T-cell (primary cell): ENCODE measurements at regions not wholly inside any gene's neighbourhood (a gene's known extent, or its start where the extent isn't known, plus 50 kb on each side); places are given as distances from the start of the nearest gene placed in this dataset.

Experiments
- ATAC-seq, 4 experiments: fragments of 200-7000 bp in 3 of 4; fragments of 150-1000 bp in 1 of 4; cut with Tn5 transposase; replicated peaks in 1 of 4; 1 replicate in 3 of 4; 2 replicates in 1 of 4; pipeline ENCODE4 v1.10.0; 2021; ENCODE audit warnings: moderate library complexity in 3 of 4, mild to moderate bottlenecking in 2 of 4, moderate number of reproducible peaks in 1 of 4
- CTCF ChIA-PET, 2 donors: fragments of 300-600 bp; sonication (Branson Sonifier 250); formaldehyde crosslinking; loops; one replicate each; lab custom pipeline; 2022; ENCODE audit warnings: antibody characterized with exemption in 2 of 2; lab: Charles Lee
- POLR2A ChIA-PET, 2 donors: fragments of 300-600 bp; sonication (Branson Sonifier 250); formaldehyde crosslinking; loops; one replicate each; lab custom pipeline; 2022; ENCODE audit warnings: antibody characterized with exemption in 2 of 2; lab: Charles Lee
- DNase-seq, 35 experiments: peaks; one replicate each; pipeline versions ENCODE4 v3.0.0 to v3.0.0-alpha.2; 2013 to 2023
- H3K27ac ChIP-seq: one replicate; pipeline ENCODE4 v1.5.1; 2013; ENCODE audit warnings: low read length
- H3K27me3 ChIP-seq, 2 experiments: replicated peaks in 1 of 2; 1 replicate in 1 of 2; 2 replicates in 1 of 2; pipeline versions ENCODE4 v1.6.1 to v1.7.0; 2013; ENCODE audit warnings: low read length in 1 of 2, mixed read lengths in 1 of 2; ENCODE audit not compliant: control insufficient read depth in 2 of 2, insufficient read depth in 2 of 2; ENCODE audit errors: extremely low read depth in 1 of 2
- H3K36me3 ChIP-seq, 2 donors: 1 replicate in 1 of 2; 2 replicates in 1 of 2; pipeline versions ENCODE4 v1.6.1 to v1.7.0; 2013; ENCODE audit warnings: low read length in 1 of 2; ENCODE audit not compliant: control insufficient read depth in 2 of 2, insufficient read depth in 1 of 2; ENCODE audit errors: extremely low read depth in 1 of 2
- H3K4me1 ChIP-seq, 2 experiments: 1 replicate in 1 of 2; 2 replicates in 1 of 2; pipeline versions ENCODE4 v1.6.1 to v1.7.0; 2013; ENCODE audit warnings: low read length in 2 of 2, mixed read lengths in 1 of 2; ENCODE audit not compliant: insufficient read depth in 2 of 2, control insufficient read depth in 1 of 2; ENCODE audit errors: extremely low read depth in 1 of 2
- H3K4me3 ChIP-seq, 2 donors: 1 replicate in 1 of 2; 2 replicates in 1 of 2; pipeline versions ENCODE4 v1.5.1 to v1.7.0; 2013; ENCODE audit warnings: mild to moderate bottlenecking in 2 of 2, low read length in 1 of 2, moderate library complexity in 1 of 2; ENCODE audit not compliant: control insufficient read depth in 1 of 2; ENCODE audit errors: extremely low read depth in 1 of 2
- H3K9me3 ChIP-seq: 2 replicates; pipeline ENCODE4 v1.7.0; 2013
- H3K27ac Mint-ChIP-seq, 2 donors: one replicate each; pipeline ENCODE4 v1.8.0; 2020 to 2021; ENCODE audit warnings: mild to moderate bottlenecking in 2 of 2, mixed read lengths in 2 of 2
- H3K27me3 Mint-ChIP-seq, 2 donors: one replicate each; pipeline ENCODE4 v1.8.0; 2021 to 2022; ENCODE audit warnings: mixed read lengths in 2 of 2
- H3K36me3 Mint-ChIP-seq: one replicate; pipeline ENCODE4 v1.8.0; 2021; ENCODE audit warnings: mixed read lengths
- H3K4me1 Mint-ChIP-seq, 3 donors: one replicate each; pipeline ENCODE4 v1.8.0; 2020 to 2022; ENCODE audit warnings: mixed read lengths in 3 of 3, mild to moderate bottlenecking in 1 of 3
- H3K4me3 Mint-ChIP-seq, 3 donors: one replicate each; pipeline ENCODE4 v1.8.0; 2020 to 2022; ENCODE audit warnings: mild to moderate bottlenecking in 3 of 3, mixed read lengths in 3 of 3, moderate library complexity in 3 of 3
- H3K9me3 Mint-ChIP-seq, 3 donors: one replicate each; pipeline ENCODE4 v1.8.0; 2020 to 2022; ENCODE audit warnings: mixed read lengths in 3 of 3
- WGBS: methylation state at CpG from one replicate; pipeline ENCODE4 v1.1.5; 2013; ENCODE audit warnings: missing lambda C conversion rate; ENCODE audit not compliant: insufficient coverage; 5-methylcytosine and 5-hydroxymethylcytosine counted together

DNA sequence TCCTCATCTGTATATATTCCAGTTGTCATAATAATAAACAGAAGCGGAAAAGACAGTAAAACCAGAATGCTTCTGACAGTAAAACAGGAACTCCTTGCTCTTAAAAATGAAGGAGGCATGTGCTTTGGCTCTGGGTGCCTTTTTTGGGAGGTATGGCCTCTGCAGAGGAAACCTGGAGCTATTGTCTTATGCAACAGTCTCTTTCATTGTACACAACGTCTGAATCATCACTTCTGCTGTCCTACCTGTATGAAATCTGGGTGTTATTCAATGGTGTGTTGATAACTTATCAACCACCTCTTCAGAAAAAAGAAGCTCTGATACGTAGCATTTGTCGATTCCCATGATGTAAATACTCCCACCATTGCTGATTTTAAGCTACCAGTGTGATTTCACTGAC lies 64.8 kb downstream of the CDCA7 start:
- H3K36me3 Mint-ChIP-seq, result no peaks in the 10 kb centered on the region
- no peaks in the 10 kb centered on the region for H3K36me3 ChIP-seq
- WGBS, result no CpG with 5 or more reads among the region's 4 CpGs
- H3K9me3 ChIP-seq, result no peaks in the 10 kb centered on the region
- no peak for ATAC-seq
- H3K4me1 Mint-ChIP-seq, result no peaks in the 10 kb centered on the region
- H3K4me1 ChIP-seq, result no peaks in the 10 kb centered on the region
- peaks cover 0 to 14% of the 10 kb centered on the region in 2 experiments for H3K27me3 ChIP-seq
- no peak for DNase-seq
- H3K27ac Mint-ChIP-seq, result no peak overlapping the region
- H3K27ac ChIP-seq, result no peak overlapping the region
- ChIA-PET POLR2A (no interaction called here), CTCF (no interaction called here)
- no peak overlapping the region for H3K4me3 Mint-ChIP-seq
- H3K9me3 Mint-ChIP-seq, result no peaks in the 10 kb centered on the region
- peaks cover 38 to 41% of the 10 kb centered on the region in 2 donors for H3K27me3 Mint-ChIP-seq
- no peak overlapping the region for H3K4me3 ChIP-seq

- no peaks in the 10 kb centered on the region for H3K4me1 ChIP-seq
- DNase-seq (no peak), ATAC-seq (no peak)
- ChIA-PET CTCF (no interaction called here), POLR2A (no interaction called here)
- H3K9me3 ChIP-seq, result no peaks in the 10 kb centered on the region
- no peak overlapping the region for H3K27ac ChIP-seq
- Mint-ChIP-seq H3K27ac (no peak overlapping the region), H3K36me3 (no peaks in the 10 kb centered on the region), H3K9me3 (no peaks in the 10 kb centered on the region), H3K4me1 (no peaks in the 10 kb centered on the region), H3K27me3 (peaks cover 23 to 34% of the 10 kb centered on the region in 2 donors), H3K4me3 (no peak overlapping the region)
- no peak overlapping the region for H3K4me3 ChIP-seq
- no peaks in the 10 kb centered on the region for H3K36me3 ChIP-seq
- H3K27me3 ChIP-seq, result peaks cover 0 to 25% of the 10 kb centered on the region in 2 experiments
- WGBS, result no CpG with 5 or more reads among the region's 2 CpGs
Observed at GRCh38 chr2:173424886-173425285, 70.2 kb downstream of the CDCA7 start.

DNA sequence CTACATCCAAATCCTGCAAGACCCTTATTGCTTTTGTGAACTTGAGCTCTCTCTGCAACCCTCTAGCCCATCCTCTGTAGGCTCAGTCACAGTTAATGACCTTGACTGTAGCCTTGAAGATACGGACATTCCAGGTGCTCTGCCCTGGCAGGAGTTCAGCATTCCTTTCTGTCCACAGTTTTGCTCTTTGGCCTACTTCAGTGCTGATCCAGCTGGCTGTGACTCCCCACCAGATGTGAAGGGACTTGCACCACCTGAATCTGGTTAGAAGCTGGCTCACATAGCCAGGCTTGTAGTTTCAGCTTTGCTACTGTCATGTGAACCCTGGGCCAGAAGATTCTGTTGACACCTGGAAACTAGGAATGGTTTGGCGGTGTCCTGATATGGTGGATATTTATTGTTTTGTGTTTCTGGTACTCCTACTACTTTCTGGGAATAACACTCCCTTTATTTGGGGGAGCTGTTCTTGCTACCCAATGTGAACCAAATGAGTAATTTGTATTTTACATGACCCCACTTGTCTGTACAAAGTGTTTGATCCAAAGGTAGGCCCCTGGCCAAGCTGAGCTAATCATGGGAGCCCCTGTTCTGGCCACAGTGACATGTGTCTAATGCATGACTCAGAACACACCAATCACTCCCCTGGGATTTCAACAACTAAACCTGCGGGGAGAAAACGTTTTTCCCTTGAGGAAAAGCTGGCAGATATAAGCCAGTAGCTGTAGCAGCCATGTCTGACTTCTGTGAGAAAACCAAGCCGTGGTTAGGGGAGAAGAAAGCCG lies 73.4 kb downstream of the CDCA7 start:
- CTCF ChIA-PET, result interaction anchor here (0.6 to 1.5 kb wide), 2 partner anchors 607 to 913 kb away, joined by 3 to 7 read pairs; no protein-coding TSS in a partner anchor
- no peak for DNase-seq
- Mint-ChIP-seq H3K4me3 (no peak overlapping the region), H3K4me1 (no peaks in the 10 kb centered on the region), H3K9me3 (no peaks in the 10 kb centered on the region), H3K27ac (no peak overlapping the region), H3K27me3 (peaks cover 14 to 31% of the 10 kb centered on the region in 2 donors), H3K36me3 (no peaks in the 10 kb centered on the region)
- no peaks in the 10 kb centered on the region for H3K9me3 ChIP-seq
- no peaks in the 10 kb centered on the region for H3K36me3 ChIP-seq
- no peak overlapping the region for H3K4me3 ChIP-seq
- H3K27ac ChIP-seq, result no peak overlapping the region
- H3K4me1 ChIP-seq, result no peaks in the 10 kb centered on the region
- POLR2A ChIA-PET, result no interaction called here
- peaks cover 0 to 28% of the 10 kb centered on the region in 2 experiments for H3K27me3 ChIP-seq
- 76% methylated on average over 4 of the region's 6 CpGs for WGBS
- ATAC-seq, result no peak

- Mint-ChIP-seq H3K36me3 (no peaks in the 10 kb centered on the region), H3K4me1 (peaks cover 5 to 8% (median 5%) of the 10 kb centered on the region in 3 donors), H3K27me3 (peaks cover 20 to 39% of the 10 kb centered on the region in 2 donors), H3K4me3 (no peak overlapping the region), H3K27ac (no peak overlapping the region), H3K9me3 (no peaks in the 10 kb centered on the region)
- H3K4me3 ChIP-seq, result no peak overlapping the region
- no peak for ATAC-seq
- no peak for DNase-seq
- H3K4me1 ChIP-seq, result peaks cover 0 to 6% of the 10 kb centered on the region in 2 experiments
- 65% methylated on average over 3 of the region's 5 CpGs for WGBS
- H3K27me3 ChIP-seq, result peaks cover 0 to 24% of the 10 kb centered on the region in 2 experiments
- no peaks in the 10 kb centered on the region for H3K9me3 ChIP-seq
- CTCF ChIA-PET, result interaction anchor here in 1 of 2 donors (0.6 kb wide), 1 partner anchor 671 kb away, joined by 3 read pairs; no protein-coding TSS in a partner anchor
- no peaks in the 10 kb centered on the region for H3K36me3 ChIP-seq
- H3K27ac ChIP-seq, result no peak overlapping the region
- POLR2A ChIA-PET, result no interaction called here
Observed at GRCh38 chr2:173431191-173431590, 76.5 kb downstream of the CDCA7 start.

GRCh38 chr2:173432049-173432754 lies 77.5 kb downstream of the CDCA7 start:
- peaks cover 0 to 6% of the 10 kb centered on the region in 2 experiments for H3K4me1 ChIP-seq
- H3K9me3 ChIP-seq, result no peaks in the 10 kb centered on the region
- no peak overlapping the region for H3K4me3 Mint-ChIP-seq
- H3K27ac ChIP-seq, result no peak overlapping the region
- no peak overlapping the region for H3K4me3 ChIP-seq
- DNase-seq, result no peak
- WGBS, result 63% methylated on average over 2 of the region's 7 CpGs
- H3K4me1 Mint-ChIP-seq, result peaks cover 5 to 16% (median 6%) of the 10 kb centered on the region in 3 donors
- no peak overlapping the region for H3K27ac Mint-ChIP-seq
- H3K9me3 Mint-ChIP-seq, result no peaks in the 10 kb centered on the region
- H3K36me3 ChIP-seq, result no peaks in the 10 kb centered on the region
- POLR2A ChIA-PET, result no interaction called here
- peaks cover 0 to 14% of the 10 kb centered on the region in 2 experiments for H3K27me3 ChIP-seq
- H3K27me3 Mint-ChIP-seq, result peaks cover 20 to 37% of the 10 kb centered on the region in 2 donors
- no peak for ATAC-seq
- H3K36me3 Mint-ChIP-seq, result no peaks in the 10 kb centered on the region
- CTCF ChIA-PET, result interaction anchor here in 1 of 2 donors (0.6 kb wide), 1 partner anchor 670 kb away, joined by 3 read pairs; no protein-coding TSS in a partner anchor

GRCh38 chr2:173434762-173435569 lies 80.3 kb downstream of the CDCA7 start:
- Mint-ChIP-seq H3K27me3 (peaks cover 16 to 28% of the 10 kb centered on the region in 2 donors), H3K9me3 (no peaks in the 10 kb centered on the region), H3K4me3 (no peak overlapping the region), H3K27ac (no peak overlapping the region), H3K4me1 (peaks cover 5 to 16% (median 6%) of the 10 kb centered on the region in 3 donors), H3K36me3 (no peaks in the 10 kb centered on the region)
- ATAC-seq (no peak), DNase-seq (no peak)
- H3K36me3 ChIP-seq, result no peaks in the 10 kb centered on the region
- H3K4me1 ChIP-seq, result peaks cover 0 to 6% of the 10 kb centered on the region in 2 experiments
- H3K27ac ChIP-seq, result no peak overlapping the region
- peaks cover 0 to 9% of the 10 kb centered on the region in 2 experiments for H3K27me3 ChIP-seq
- 83% methylated on average over 3 of the region's 5 CpGs for WGBS
- POLR2A ChIA-PET, result no interaction called here
- no peak overlapping the region for H3K4me3 ChIP-seq
- no peaks in the 10 kb centered on the region for H3K9me3 ChIP-seq
- CTCF ChIA-PET, result no interaction called here
